HEK293T (cell line): ENCODE measurements at regions not wholly inside any gene's neighbourhood (a gene's known extent, or its start where the extent isn't known, plus 50 kb on each side); places are given as distances from the start of the nearest gene placed in this dataset.

Experiments
- ARNT ChIP-seq: fragments of 450-650 bp; IDR thresholded peaks from 2 replicates; pipeline ENCODE4 v1.6.1; 2017; ENCODE audit warnings: mild to moderate bottlenecking
- ELF4 ChIP-seq: fragments of 450-650 bp; IDR thresholded peaks from 2 replicates; pipeline ENCODE4 v1.6.1; 2017; ENCODE audit warnings: antibody characterized with exemption
- FOXM1 ChIP-seq: fragments of 450-650 bp; IDR thresholded peaks from 2 replicates; pipeline ENCODE4 v1.6.1; 2017; ENCODE audit warnings: mild to moderate bottlenecking, borderline replicate concordance
- HDGF ChIP-seq: fragments of 450-650 bp; IDR thresholded peaks from 2 replicates; pipeline ENCODE4 v1.6.1; 2017; ENCODE audit warnings: antibody characterized with exemption, borderline replicate concordance
- LEF1 ChIP-seq: fragments of 450-650 bp; IDR thresholded peaks from 2 replicates; pipeline ENCODE4 v1.6.1; 2017; ENCODE audit warnings: mild to moderate bottlenecking, borderline replicate concordance
- NFRKB ChIP-seq: fragments of 450-650 bp; IDR thresholded peaks from 2 replicates; pipeline ENCODE4 v1.6.1; 2016; ENCODE audit warnings: mild to moderate bottlenecking, moderate library complexity
- SP1 ChIP-seq: fragments of 450-650 bp; IDR thresholded peaks from 2 replicates; pipeline ENCODE4 v1.6.1; 2017
- SUZ12 ChIP-seq: fragments of 450-650 bp; IDR thresholded peaks from 2 replicates; pipeline ENCODE4 v1.6.1; 2016; ENCODE audit warnings: mild to moderate bottlenecking
- ZNF384 ChIP-seq: fragments of 450-650 bp; IDR thresholded peaks from 2 replicates; pipeline ENCODE4 v1.6.1; 2016

GRCh38 chr13:74434782-74435181 is 300.6 kb upstream of the KLF12 start:
- TF ChIP-seq ELF4 (no peak), ZNF384 (no peak), SP1 (no peak), FOXM1 (no peak), HDGF (no peak), LEF1 (no peak), ARNT (no peak), SUZ12 (no peak), NFRKB (no peak)
